Smooth muscle cell (in vitro differentiated cells): ENCODE measurements at regions not wholly inside any gene's neighbourhood (a gene's known extent, or its start where the extent isn't known, plus 50 kb on each side); places are given as distances from the start of the nearest gene placed in this dataset.

Experiments used
- DNase-seq: peaks from one replicate; lab custom pipeline; 2025; ENCODE audit not compliant: unreplicated experiment; lab: John Stamatoyannopoulos, UW
- H2AFZ ChIP-seq: fragments of 200-600 bp; sonication (generic); 2 replicates; pipeline ENCODE4 v1.6.0; 2016; ENCODE audit warnings: antibody characterized with exemption, low read depth, mild to moderate bottlenecking
- H3F3A ChIP-seq: fragments of 200-600 bp; sonication (generic); 2 replicates; pipeline ENCODE4 v1.6.0; 2017; ENCODE audit warnings: antibody characterized with exemption, low read depth
- H3K27ac ChIP-seq: fragments of 200-600 bp; sonication (generic); 2 replicates; pipeline ENCODE4 v1.5.1; 2016; ENCODE audit warnings: low read depth, mild to moderate bottlenecking
- H3K27me3 ChIP-seq: fragments of 200-600 bp; sonication (generic); 2 replicates; pipeline ENCODE4 v1.6.1; 2016; ENCODE audit warnings: low read depth, mild to moderate bottlenecking
- H3K36me3 ChIP-seq: fragments of 200-600 bp; sonication (generic); 2 replicates; pipeline ENCODE4 v1.5.1; 2016; ENCODE audit warnings: low read depth
- H3K4me1 ChIP-seq: fragments of 200-600 bp; sonication (generic); 2 replicates; pipeline ENCODE4 v1.5.1; 2016; ENCODE audit warnings: low read depth
- H3K4me2 ChIP-seq: fragments of 200-600 bp; sonication (generic); 2 replicates; pipeline ENCODE4 v1.6.0; 2016; ENCODE audit warnings: mild to moderate bottlenecking
- H3K4me3 ChIP-seq: fragments of 200-600 bp; sonication (generic); 2 replicates; pipeline ENCODE4 v1.5.1; 2016; ENCODE audit warnings: mild to moderate bottlenecking
- H3K79me2 ChIP-seq: fragments of 200-600 bp; sonication (generic); 2 replicates; pipeline ENCODE4 v1.6.0; 2016; ENCODE audit warnings: low read depth, mild to moderate bottlenecking
- H3K9ac ChIP-seq: fragments of 200-600 bp; sonication (generic); 2 replicates; pipeline ENCODE4 v1.6.0; 2016; ENCODE audit warnings: low read depth
- H3K9me3 ChIP-seq: fragments of 200-600 bp; sonication (generic); replicated peaks from 2 replicates; pipeline ENCODE4 v1.5.1; 2016; ENCODE audit warnings: low read depth
- H4K20me1 ChIP-seq: fragments of 200-600 bp; sonication (generic); 2 replicates; pipeline ENCODE4 v1.6.0; 2016; ENCODE audit warnings: low read depth
- CTCF ChIP-seq: fragments of 200-600 bp; sonication (generic); IDR thresholded peaks from 2 replicates; pipeline ENCODE4 v1.5.1; 2017; ENCODE audit warnings: borderline replicate concordance, mild to moderate bottlenecking, antibody characterized with exemption; ENCODE audit not compliant: insufficient read depth, poor library complexity, severe bottlenecking
- WGBS: methylation state at CpG from one replicate; pipeline ENCODE4 v1.1.7; 2016; ENCODE audit warnings: low lambda C conversion rate; 5-methylcytosine and 5-hydroxymethylcytosine counted together

GRCh38 chr2:142681952-142682351, 195.5 kb upstream of the KYNU start:
- 86% methylated on average over 1 of the region's 1 CpG for WGBS

GRCh38 chr2:142678164-142678563, 199.3 kb upstream of the KYNU start:
- Histone ChIP-seq H3K9ac (no peak overlapping the region), H3K9me3 (no peaks in the 10 kb centered on the region), H3K27me3 (no peaks in the 10 kb centered on the region), H2AFZ (no peak overlapping the region), H4K20me1 (no peaks in the 10 kb centered on the region), H3K79me2 (no peaks in the 10 kb centered on the region), H3K4me1 (no peaks in the 10 kb centered on the region), H3K4me2 (no peak overlapping the region), H3K27ac (no peak overlapping the region), H3K4me3 (no peak overlapping the region), H3K36me3 (no peaks in the 10 kb centered on the region), H3F3A (no peaks in the 10 kb centered on the region)
- no peak for DNase-seq
- TF ChIP-seq CTCF: no peak
- WGBS: 80% methylated on average over 1 of the region's 1 CpG

More at GRCh38 chr2:142681952-142682351, 195.5 kb upstream of the KYNU start:
- no peak for TF ChIP-seq CTCF
- no peaks in the 10 kb centered on the region for H4K20me1 ChIP-seq
- no peak overlapping the region for H3K9ac ChIP-seq
- no peak overlapping the region for H2AFZ ChIP-seq
- no peak overlapping the region for H3K27ac ChIP-seq
- no peaks in the 10 kb centered on the region for H3F3A ChIP-seq
- no peak for DNase-seq
- H3K79me2 ChIP-seq: no peaks in the 10 kb centered on the region
- H3K27me3 ChIP-seq: no peaks in the 10 kb centered on the region
- H3K4me2 ChIP-seq: no peak overlapping the region
- no peaks in the 10 kb centered on the region for H3K36me3 ChIP-seq
- H3K4me1 ChIP-seq: no peaks in the 10 kb centered on the region
- no peak overlapping the region for H3K4me3 ChIP-seq
- H3K9me3 ChIP-seq: no peaks in the 10 kb centered on the region

GRCh38 chr2:142675398-142675797, 202.1 kb upstream of the KYNU start:
- no peak for TF ChIP-seq CTCF
- Histone ChIP-seq H3K27me3 (no peaks in the 10 kb centered on the region), H2AFZ (no peak overlapping the region), H3K9ac (no peak overlapping the region), H3K36me3 (no peaks in the 10 kb centered on the region), H3K9me3 (no peaks in the 10 kb centered on the region), H3F3A (no peaks in the 10 kb centered on the region), H3K4me3 (no peak overlapping the region), H3K27ac (no peak overlapping the region), H3K4me1 (no peaks in the 10 kb centered on the region), H4K20me1 (no peaks in the 10 kb centered on the region), H3K4me2 (no peak overlapping the region), H3K79me2 (no peaks in the 10 kb centered on the region)
- 92% methylated on average over 5 of the region's 5 CpGs for WGBS
- no peak for DNase-seq

DNA sequence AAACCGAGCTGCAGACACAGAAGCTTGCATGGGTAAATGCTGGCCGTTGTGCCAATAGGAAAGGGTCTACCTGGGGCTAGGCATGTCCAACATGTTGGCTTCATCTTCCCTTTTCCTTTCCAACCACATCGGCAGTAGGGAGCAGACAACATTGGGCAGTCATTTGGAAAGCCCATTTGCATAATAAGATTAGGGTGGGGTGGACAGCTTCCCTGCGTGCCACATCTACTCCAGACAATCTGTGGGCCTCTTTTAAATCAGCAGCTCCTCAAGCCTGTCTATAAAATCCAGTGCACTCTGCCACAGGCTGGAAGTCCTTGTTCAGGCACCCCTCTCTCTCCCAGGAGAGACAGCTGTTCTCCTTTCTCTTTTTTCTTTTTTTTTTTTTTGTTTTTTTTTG, 203.6 kb upstream of the KYNU start:
- H3K4me1 ChIP-seq: no peaks in the 10 kb centered on the region
- 88% methylated on average over 4 of the region's 4 CpGs for WGBS
- H3K9ac ChIP-seq: no peak overlapping the region
- H3K79me2 ChIP-seq: no peaks in the 10 kb centered on the region
- no peak overlapping the region for H3K27ac ChIP-seq
- H3K4me3 ChIP-seq: no peak overlapping the region
- no peak overlapping the region for H2AFZ ChIP-seq
- H3K27me3 ChIP-seq: no peaks in the 10 kb centered on the region
- H3K9me3 ChIP-seq: no peaks in the 10 kb centered on the region
- H4K20me1 ChIP-seq: no peaks in the 10 kb centered on the region
- no peak for TF ChIP-seq CTCF
- H3K4me2 ChIP-seq: no peak overlapping the region
- no peaks in the 10 kb centered on the region for H3K36me3 ChIP-seq
- no peak for DNase-seq
- H3F3A ChIP-seq: no peaks in the 10 kb centered on the region
